ENCODE measurements at regions not wholly inside any gene's neighbourhood (a gene's known extent, or its start where the extent isn't known, plus 50 kb on each side); places are given as distances from the start of the nearest gene placed in this dataset.

- Histone ChIP-seq H4K20me1 (ENCODE audit: insufficient read depth, low read length) (no peaks in the 10 kb centered on the region), H3K4me2 (ENCODE audit: low read length) (no peak overlapping the region), H3K9me2 (ENCODE audit: low read depth, low read length) (no peaks in the 10 kb centered on the region), H3F3A (ENCODE audit: insufficient read depth, low read length) (no peaks in the 10 kb centered on the region), H3K27ac (ENCODE audit: low read depth, low read length, poor library complexity, severe bottlenecking) (no peak overlapping the region), H3K4me3 (ENCODE audit: low read depth, low read length, poor library complexity, severe bottlenecking) (no peak overlapping the region), H3K27me3 (ENCODE audit: insufficient read depth, low read length) (no peaks in the 10 kb centered on the region), H3K4me1 (ENCODE audit: insufficient read depth, low read length, severe bottlenecking) (peaks cover 10% of the 10 kb centered on the region), H3K9me3 (ENCODE audit: low read length) (no peaks in the 10 kb centered on the region), H3K79me2 (ENCODE audit: insufficient read depth, low read length) (no peaks in the 10 kb centered on the region), H3K9ac (ENCODE audit: low read length) (no peak overlapping the region), H3K36me3 (ENCODE audit: insufficient read depth, low read length) (peaks cover 68% of the 10 kb centered on the region), H2AFZ (ENCODE audit: low read length) (no peak overlapping the region)
- no peak for TF ChIP-seq EZH2 (IDR thresholded peaks at IDR 0.05; ENCODE audit: borderline replicate concordance, low read length)
- no peak for TF ChIP-seq CTCF (IDR thresholded peaks at IDR 0.05; ENCODE audit: low read length)
Observed at GRCh38 chr5:146254223-146254622, 50.8 kb downstream of the RBM27 start.

GRCh38 chr5:146273109-146273508 lies 65.5 kb upstream of the POU4F3 start:
- peaks cover 80% of the 10 kb centered on the region for H3K36me3 ChIP-seq (ENCODE audit: insufficient read depth, low read length)
- no peaks in the 10 kb centered on the region for H4K20me1 ChIP-seq (ENCODE audit: insufficient read depth, low read length)
- H3K9ac ChIP-seq (ENCODE audit: low read length) = no peak overlapping the region
- H3K4me3 ChIP-seq (ENCODE audit: low read depth, low read length, poor library complexity, severe bottlenecking) = no peak overlapping the region
- no peaks in the 10 kb centered on the region for H3K4me1 ChIP-seq (ENCODE audit: insufficient read depth, low read length, severe bottlenecking)
- H3K27me3 ChIP-seq (ENCODE audit: insufficient read depth, low read length) = no peaks in the 10 kb centered on the region
- TF ChIP-seq EZH2 (IDR thresholded peaks at IDR 0.05; ENCODE audit: borderline replicate concordance, low read length) (no peak), CTCF (IDR thresholded peaks at IDR 0.05; ENCODE audit: low read length) (no peak)
- H3K79me2 ChIP-seq (ENCODE audit: insufficient read depth, low read length) = no peaks in the 10 kb centered on the region
- no peak overlapping the region for H3K27ac ChIP-seq (ENCODE audit: low read depth, low read length, poor library complexity, severe bottlenecking)
- H3K9me2 ChIP-seq (ENCODE audit: low read depth, low read length) = no peaks in the 10 kb centered on the region
- no peaks in the 10 kb centered on the region for H3F3A ChIP-seq (ENCODE audit: insufficient read depth, low read length)
- no peak overlapping the region for H3K4me2 ChIP-seq (ENCODE audit: low read length)
- H2AFZ ChIP-seq (ENCODE audit: low read length) = no peak overlapping the region
- H3K9me3 ChIP-seq (ENCODE audit: low read length) = no peaks in the 10 kb centered on the region

- Histone ChIP-seq H3K79me2 (ENCODE audit: insufficient read depth, low read length) (no peaks in the 10 kb centered on the region), H3K27ac (ENCODE audit: low read depth, low read length, poor library complexity, severe bottlenecking) (no peak overlapping the region), H2AFZ (ENCODE audit: low read length) (no peak overlapping the region), H3K4me1 (ENCODE audit: insufficient read depth, low read length, severe bottlenecking) (no peaks in the 10 kb centered on the region), H3F3A (ENCODE audit: insufficient read depth, low read length) (no peaks in the 10 kb centered on the region; the same call in 1 of the 2 replicates), H3K9ac (ENCODE audit: low read length) (no peak overlapping the region), H3K36me3 (ENCODE audit: insufficient read depth, low read length) (peaks cover 48% of the 10 kb centered on the region), H4K20me1 (ENCODE audit: insufficient read depth, low read length) (no peaks in the 10 kb centered on the region), H3K4me3 (ENCODE audit: low read depth, low read length, poor library complexity, severe bottlenecking) (no peak overlapping the region), H3K9me3 (ENCODE audit: low read length) (no peaks in the 10 kb centered on the region), H3K4me2 (ENCODE audit: low read length) (no peak overlapping the region), H3K27me3 (ENCODE audit: insufficient read depth, low read length) (no peaks in the 10 kb centered on the region), H3K9me2 (ENCODE audit: low read depth, low read length) (no peaks in the 10 kb centered on the region)
- TF ChIP-seq EZH2 (IDR thresholded peaks at IDR 0.05; ENCODE audit: borderline replicate concordance, low read length) (no peak), CTCF (IDR thresholded peaks at IDR 0.05; ENCODE audit: low read length) (no peak)
Observed at GRCh38 chr5:146283344-146283761, 55.3 kb upstream of the POU4F3 start.

Data from OCI-LY1 (cell line).